HFFc6 (cell line): ENCODE measurements at regions not wholly inside any gene's neighbourhood (a gene's known extent, or its start where the extent isn't known, plus 50 kb on each side); places are given as distances from the start of the nearest gene placed in this dataset.

Source experiments
- DNase-seq: peaks from one replicate; pipeline ENCODE4 v3.0.0-alpha.2; 2018
- H3K27ac Mint-ChIP-seq: 2 replicates; pipeline ENCODE4 v1.8.0; 2020; ENCODE audit warnings: mild to moderate bottlenecking, mixed read lengths
- H3K27me3 Mint-ChIP-seq: 2 replicates; pipeline ENCODE4 v1.8.0; 2021; ENCODE audit warnings: mild to moderate bottlenecking, moderate library complexity, mixed read lengths; ENCODE audit not compliant: insufficient read depth
- H3K36me3 Mint-ChIP-seq: 2 replicates; pipeline ENCODE4 v1.8.0; 2021; ENCODE audit warnings: low read depth, mixed read lengths
- H3K4me1 Mint-ChIP-seq: 2 replicates; pipeline ENCODE4 v1.8.0; 2020; ENCODE audit warnings: low read depth, mixed read lengths
- H3K4me3 Mint-ChIP-seq: 2 replicates; pipeline ENCODE4 v1.8.0; 2020; ENCODE audit warnings: mild to moderate bottlenecking, moderate library complexity, mixed read lengths
- H3K9me3 Mint-ChIP-seq: 2 replicates; pipeline ENCODE4 v1.8.0; 2020; ENCODE audit warnings: mild to moderate bottlenecking, mixed read lengths
- CTCF ChIP-seq: fragments of 200-600 bp; sonication (generic); IDR thresholded peaks from 2 replicates; pipeline ENCODE4 v1.5.0; 2021; ENCODE audit warnings: antibody characterized with exemption, mild to moderate bottlenecking

- Mint-ChIP-seq H3K27ac (no peak overlapping the region), H3K36me3 (no peaks in the 10 kb centered on the region), H3K4me3 (no peak overlapping the region), H3K27me3 (peaks cover 13% of the 10 kb centered on the region; the same call in 1 of the 2 replicates), H3K9me3 (no peaks in the 10 kb centered on the region), H3K4me1 (no peaks in the 10 kb centered on the region)
- DNase-seq: no peak
- no peak for TF ChIP-seq CTCF
These were observed 245.3 kb upstream of the CELF2 start for GRCh38 chr10:10772411-10772810.

GRCh38 chr10:10772874-10773508 lies 244.7 kb upstream of the CELF2 start:
- DNase-seq: no peak
- TF ChIP-seq CTCF: no peak
- H3K27ac Mint-ChIP-seq: no peak overlapping the region
- no peaks in the 10 kb centered on the region for H3K36me3 Mint-ChIP-seq
- peaks cover 13% of the 10 kb centered on the region for H3K27me3 Mint-ChIP-seq
- peaks cover 4% of the 10 kb centered on the region; the same call in 1 of the 2 replicates for H3K9me3 Mint-ChIP-seq
- H3K4me3 Mint-ChIP-seq: no peak overlapping the region
- H3K4me1 Mint-ChIP-seq: no peaks in the 10 kb centered on the region

GRCh38 chr10:10774416-10774815 lies 243.3 kb upstream of the CELF2 start:
- H3K9me3 Mint-ChIP-seq: peaks cover 4% of the 10 kb centered on the region; the same call in 1 of the 2 replicates
- H3K4me1 Mint-ChIP-seq: peaks cover 6% of the 10 kb centered on the region
- H3K36me3 Mint-ChIP-seq: no peaks in the 10 kb centered on the region
- TF ChIP-seq CTCF: no peak
- no peak for DNase-seq
- no peak overlapping the region for H3K4me3 Mint-ChIP-seq
- no peak overlapping the region for H3K27ac Mint-ChIP-seq
- H3K27me3 Mint-ChIP-seq: peaks cover 13% of the 10 kb centered on the region

GRCh38 chr10:10776363-10776762 lies 241.3 kb upstream of the CELF2 start:
- no peak for TF ChIP-seq CTCF
- Mint-ChIP-seq H3K9me3 (peaks cover 4% of the 10 kb centered on the region; the same call in 1 of the 2 replicates), H3K27me3 (peaks cover 9% of the 10 kb centered on the region), H3K36me3 (no peaks in the 10 kb centered on the region), H3K27ac (no peak overlapping the region), H3K4me3 (no peak overlapping the region), H3K4me1 (peaks cover 25% of the 10 kb centered on the region)
- no peak for DNase-seq

- Mint-ChIP-seq H3K4me1 (peaks cover 33% of the 10 kb centered on the region), H3K4me3 (no peak overlapping the region), H3K27me3 (peaks cover 6% of the 10 kb centered on the region), H3K27ac (no peak overlapping the region), H3K9me3 (peaks cover 4% of the 10 kb centered on the region; the same call in 1 of the 2 replicates), H3K36me3 (no peaks in the 10 kb centered on the region)
- no peak for DNase-seq
- TF ChIP-seq CTCF: no peak
These were observed 240.4 kb upstream of the CELF2 start for GRCh38 chr10:10777279-10777678.
